Suppressor macrophage (primary cell): ENCODE measurements at regions not wholly inside any gene's neighbourhood (a gene's known extent, or its start where the extent isn't known, plus 50 kb on each side); places are given as distances from the start of the nearest gene placed in this dataset.
"Not testable (repeated sequence)": the region's sequence is repeated elsewhere in the genome, so short reads cannot be mapped to it uniquely, and the experiment has no call there.

Source experiments
- DNase-seq, 4 experiments: peaks; one replicate each; pipeline ENCODE4 v3.0.0-alpha.2; 2020 to 2022

- no peak for DNase-seq
Measured at GRCh38 chr3:130800829-130801228, 54.2 kb upstream of the PIK3R4 start.

DNA sequence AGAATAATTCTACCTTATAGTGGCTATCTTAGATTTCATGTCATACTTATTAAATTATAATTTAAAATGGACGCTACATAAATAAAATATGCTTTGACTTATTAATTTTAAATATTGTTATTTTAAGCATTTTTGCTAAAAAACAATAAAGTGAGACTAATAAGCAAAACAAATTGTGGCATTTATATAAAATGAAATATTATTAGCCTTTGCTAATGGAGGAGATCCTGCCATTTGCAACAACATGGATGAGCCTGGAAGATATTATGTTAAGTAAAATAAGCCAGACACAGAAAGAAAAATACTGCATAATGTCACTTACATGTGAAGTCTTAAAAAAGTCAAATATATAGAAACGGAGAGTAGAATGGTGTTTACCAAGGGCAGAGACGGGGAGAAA is 54.8 kb upstream of the PIK3R4 start:
- DNase-seq = no peak

DNA sequence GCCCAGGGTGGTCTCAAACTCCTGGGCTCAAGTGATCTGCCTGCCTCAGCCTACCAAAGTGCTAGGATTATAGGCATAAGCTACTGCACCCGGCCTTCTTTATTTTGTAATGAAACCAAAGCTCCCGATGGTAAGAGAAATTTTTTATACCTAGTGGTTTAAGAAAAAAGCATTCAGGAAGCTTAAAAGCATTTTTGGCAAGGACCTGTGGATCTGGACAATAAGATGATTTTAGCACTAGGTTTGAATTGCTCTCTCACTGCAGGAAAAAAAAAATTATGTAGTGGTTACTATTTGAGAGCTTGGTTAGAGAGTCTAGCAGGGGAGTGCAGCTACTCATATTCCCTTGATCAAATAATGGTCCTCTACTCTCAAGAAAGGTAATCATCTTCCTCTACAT is 64.9 kb upstream of the PIK3R4 start:
- DNase-seq = no peak

DNA sequence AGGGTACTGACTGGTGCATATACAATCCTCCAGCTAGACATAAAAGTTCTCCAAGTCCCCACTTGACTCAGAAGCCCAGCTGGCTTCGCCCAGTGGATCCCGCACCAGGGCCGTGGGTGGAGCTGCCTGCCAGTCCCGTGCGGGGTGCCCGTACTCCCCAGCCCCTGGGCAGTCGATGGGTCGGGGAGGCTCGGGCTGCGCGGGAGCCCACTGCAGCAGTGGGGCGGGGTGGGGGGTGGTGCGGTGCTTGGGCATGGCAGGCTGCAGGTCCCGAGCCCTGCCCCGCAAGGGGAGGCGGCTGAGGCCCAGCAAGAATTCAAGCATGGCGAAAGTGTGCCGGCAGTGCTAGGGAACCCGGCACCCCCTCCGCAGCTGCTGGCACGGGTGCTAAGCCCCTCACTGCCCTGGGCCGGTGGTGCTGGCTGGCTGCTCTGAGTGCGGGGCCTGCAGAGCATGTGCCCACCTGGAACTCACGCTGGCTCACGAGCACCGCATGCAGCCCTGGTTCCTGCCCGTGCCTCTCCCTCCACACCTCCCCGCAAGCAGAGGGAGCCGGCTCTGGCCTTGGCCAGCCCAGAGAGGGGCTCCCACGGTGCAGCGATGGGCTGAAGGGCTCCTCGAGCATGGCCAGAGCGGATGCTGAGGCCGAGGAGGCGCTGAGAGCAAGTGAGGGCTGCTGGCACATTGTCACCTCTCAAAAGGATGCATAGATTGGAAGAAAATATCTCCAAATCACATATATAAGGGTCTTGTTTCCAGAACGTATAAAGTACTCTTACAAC is 68.3 kb upstream of the PIK3R4 start:
- no peak for DNase-seq

DNA sequence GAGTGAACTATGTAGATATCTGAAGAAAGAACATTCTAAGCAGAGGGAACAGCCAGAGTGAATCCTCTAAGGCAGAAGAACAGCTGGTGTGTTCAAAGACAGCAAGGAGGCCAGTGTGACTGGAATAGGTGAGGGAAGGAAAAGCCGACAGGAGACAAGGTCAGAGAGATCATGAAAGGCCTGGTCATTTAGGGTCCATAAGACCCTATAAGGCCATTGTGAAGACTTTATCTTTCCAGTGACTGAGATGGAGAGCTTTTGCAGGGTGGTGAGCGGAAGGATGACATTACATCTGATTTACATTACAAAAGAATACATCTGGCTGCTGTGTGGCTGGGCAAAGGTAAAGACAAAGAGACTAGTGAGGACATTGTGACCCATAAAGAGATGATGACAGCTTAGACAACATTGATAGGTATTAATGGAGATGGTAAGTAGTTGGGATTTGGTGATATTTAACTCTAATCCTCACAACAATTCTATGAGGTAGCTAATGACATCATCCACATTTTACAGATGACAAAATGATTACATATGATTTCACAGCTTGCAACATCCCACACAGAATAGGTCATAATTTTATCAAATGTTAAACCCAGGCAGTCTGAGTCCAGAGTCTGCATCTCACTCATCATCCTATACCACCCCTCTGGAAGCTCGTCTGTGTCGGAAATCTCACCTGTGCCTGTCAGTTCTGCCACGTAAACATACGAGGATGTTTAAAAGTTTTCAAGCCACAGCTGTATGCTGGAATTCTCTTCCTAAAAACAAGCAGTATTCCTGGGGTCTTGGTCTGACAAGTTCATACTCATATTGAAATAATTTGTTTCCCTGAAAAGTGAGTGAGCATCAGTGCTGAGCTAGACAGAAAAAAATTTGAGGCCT is 70.2 kb upstream of the PIK3R4 start:
- no peak for DNase-seq

DNA sequence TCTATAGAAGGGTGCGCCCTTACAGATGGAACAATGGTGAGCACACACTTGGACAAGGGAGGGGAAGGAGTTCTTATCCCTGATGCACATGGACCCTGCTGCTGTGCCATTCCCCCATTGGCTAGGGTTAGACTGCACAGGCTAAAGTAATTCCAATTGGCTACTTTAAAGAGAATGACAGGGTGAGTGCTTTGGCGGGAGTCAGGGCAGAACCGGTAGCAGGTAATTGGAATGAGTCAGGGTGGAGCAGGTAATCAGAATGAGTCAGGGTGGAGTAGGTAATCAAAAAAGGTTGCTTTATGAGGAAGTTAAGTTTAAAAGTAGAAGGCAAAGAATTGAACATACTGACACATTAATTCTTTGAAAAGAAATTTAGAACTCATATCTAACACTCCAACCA is 71.4 kb upstream of the PIK3R4 start:
- DNase-seq = not testable (repeated sequence)

DNA sequence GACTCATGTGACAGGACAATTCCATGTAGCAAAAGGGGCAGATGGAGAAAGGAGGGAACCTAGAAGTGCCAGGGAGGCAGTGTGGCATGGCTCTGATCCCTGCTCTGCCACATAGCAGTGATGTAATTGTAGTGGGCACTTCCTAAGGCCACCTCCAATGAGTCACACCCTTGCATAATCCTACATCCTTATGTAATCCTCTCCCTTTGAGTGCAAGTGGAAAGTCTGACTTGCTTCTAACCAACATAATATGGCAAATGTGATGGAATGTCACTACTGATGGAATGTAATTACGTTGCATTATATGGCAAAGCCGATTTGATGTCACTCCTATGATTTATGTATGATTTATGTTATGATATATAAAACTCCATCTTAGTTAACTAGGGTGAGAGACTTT is 72.9 kb upstream of the ATP2C1 start:
- peak; percentile 83 to 94 (median 90) for DNase-seq

- no peak for DNase-seq
Measured at GRCh38 chr3:130821806-130822205, 72.1 kb upstream of the ATP2C1 start.

GRCh38 chr3:130823241-130823884 is 70.5 kb upstream of the ATP2C1 start:
- DNase-seq = peak in 1 of 4 experiments; percentile 17

DNA sequence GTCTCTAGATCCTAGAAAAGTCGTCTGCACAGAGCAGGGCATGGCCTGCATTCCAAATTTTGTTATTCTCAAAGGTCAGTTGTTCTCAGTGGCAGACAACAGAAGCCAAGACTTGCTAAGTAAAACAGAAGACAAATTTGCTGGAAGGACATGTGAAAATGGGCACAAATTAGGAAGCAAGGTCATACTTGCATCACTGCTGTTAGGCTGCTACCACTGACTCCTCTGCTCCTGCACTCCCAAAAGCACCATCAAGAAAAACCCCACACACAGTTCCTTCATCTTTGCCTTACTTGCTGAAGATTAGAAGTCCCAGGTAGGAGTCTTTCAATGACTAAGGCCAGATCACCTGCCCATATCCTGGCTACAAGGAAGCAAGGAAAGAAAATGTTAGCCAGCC is 69.9 kb upstream of the ATP2C1 start:
- no peak for DNase-seq

- DNase-seq = no peak
Measured at GRCh38 chr3:130825762-130826299, 68.1 kb upstream of the ATP2C1 start.

DNA sequence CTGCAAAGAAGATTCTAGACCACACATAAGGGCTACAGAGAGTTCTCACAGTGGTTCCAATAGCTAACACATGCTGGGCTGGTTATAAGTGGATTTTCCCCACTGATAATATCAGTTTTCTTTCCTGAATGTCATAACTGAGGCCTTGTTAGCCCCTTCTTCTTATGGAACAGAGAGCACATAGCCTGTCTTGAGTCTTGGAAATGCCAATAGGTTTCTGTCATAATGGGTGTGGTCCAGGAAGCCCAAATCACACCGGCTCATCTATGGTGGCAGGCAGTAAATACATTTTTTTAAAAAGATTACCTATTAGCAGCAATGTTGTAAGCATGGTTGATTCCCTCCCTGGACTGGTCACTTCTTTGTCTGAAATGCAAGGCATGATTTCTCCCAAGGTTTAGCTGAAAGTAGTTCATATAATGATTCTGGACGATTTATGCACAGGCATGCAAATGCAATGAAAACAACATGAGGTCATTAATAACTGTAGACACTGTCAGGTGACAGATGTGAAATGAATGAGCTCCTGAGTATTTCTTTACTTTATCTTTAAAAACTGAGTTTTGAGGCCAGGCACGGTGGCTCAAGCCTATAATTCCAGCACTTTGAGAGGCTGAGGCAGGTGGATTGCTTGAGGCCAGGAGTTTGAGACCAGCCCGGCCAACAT is 67.2 kb upstream of the ATP2C1 start:
- no peak for DNase-seq

DNA sequence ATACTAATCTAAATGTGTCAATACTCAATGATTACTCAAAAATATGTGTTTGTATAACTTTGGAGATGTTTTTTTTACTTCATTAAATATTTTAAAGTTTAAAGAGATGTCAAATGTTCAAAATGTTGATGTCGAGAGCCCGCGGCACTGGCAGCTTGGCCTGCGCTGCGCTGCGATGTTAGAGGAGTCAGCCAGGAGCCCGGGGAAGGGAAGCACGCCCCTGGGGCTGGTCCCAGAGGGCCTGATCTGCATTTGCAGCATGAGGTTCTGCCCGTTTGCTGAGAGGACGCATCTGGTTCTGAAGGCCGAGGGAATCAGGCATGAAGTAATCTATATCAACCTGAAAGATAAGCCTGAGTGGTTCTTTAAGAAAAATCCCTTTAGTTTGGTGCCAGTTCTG is 66.4 kb upstream of the ATP2C1 start:
- no peak for DNase-seq

- no peak for DNase-seq
Measured at GRCh38 chr3:130828948-130829947, 64.6 kb upstream of the ATP2C1 start.

DNA sequence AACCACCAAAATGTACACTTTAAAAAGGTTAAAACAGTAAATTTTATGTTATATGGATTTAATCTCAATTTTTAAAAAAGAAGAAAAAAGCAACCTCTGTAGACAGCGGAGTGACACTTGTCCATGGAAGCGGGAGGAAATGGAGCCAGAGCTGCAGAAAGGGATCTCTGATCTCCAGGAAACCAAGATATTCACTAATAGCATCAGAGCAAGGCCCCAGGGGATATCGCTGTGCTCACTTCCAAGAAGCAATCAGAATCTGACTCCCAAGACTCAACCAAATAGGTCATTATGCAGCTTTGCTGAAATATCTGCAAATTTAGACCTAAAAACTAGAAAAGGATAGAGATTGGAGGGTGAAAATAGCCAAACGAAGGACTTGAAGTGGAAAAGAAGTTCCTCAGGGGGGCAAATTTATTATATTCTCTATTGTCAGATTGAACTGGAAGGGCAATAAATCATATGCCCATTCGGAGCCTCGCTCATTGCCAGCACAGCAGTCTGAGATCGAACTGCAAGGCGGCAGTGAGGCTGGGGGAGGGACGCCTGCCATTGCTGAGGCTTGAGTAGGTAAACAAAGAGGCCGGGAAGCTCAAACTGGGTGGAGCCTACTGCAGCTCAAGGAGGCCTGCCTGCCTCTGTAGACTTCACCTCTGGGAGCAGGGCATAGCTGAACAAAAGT is 62.0 kb upstream of the ATP2C1 start:
- no peak for DNase-seq

DNA sequence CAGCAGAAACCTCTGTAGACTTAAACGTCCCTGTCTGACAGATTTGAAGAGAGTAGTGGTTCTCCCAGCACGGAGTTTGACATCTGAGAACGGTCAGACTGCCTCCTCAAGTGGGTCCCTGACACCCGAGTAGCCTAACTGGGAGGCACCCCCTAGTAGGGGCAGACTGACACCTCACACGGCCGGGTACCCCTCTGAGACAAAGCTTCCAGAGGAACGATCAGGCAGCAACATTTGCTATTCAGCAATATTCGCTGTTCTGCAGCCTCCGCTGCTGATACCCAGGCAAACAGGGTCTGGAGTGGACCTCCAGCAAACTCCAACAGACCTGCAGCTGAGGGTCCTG is 61.5 kb upstream of the ATP2C1 start:
- not testable (repeated sequence) for DNase-seq

DNA sequence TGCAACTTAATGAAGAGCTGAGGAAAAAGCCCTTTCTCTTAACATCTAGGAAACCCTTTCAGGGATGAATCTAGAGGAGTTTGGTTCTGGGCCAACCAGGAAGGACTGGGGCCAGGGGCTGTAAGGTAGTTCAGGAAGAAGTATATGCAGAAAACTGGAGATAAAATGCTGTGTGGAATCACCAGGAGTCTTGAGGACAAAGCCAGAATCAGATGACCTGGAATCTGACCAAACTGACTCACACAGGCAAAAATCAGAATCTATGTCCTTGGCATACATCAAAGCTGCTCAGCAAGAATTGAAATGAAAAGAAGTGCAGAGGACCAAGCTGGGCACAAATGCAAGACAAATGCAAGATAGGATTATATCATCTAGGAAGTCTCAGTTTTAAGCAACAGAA is 59.4 kb upstream of the ATP2C1 start:
- DNase-seq = no peak

GRCh38 chr3:130835483-130835882 is 58.4 kb upstream of the ATP2C1 start:
- DNase-seq = no peak

DNA sequence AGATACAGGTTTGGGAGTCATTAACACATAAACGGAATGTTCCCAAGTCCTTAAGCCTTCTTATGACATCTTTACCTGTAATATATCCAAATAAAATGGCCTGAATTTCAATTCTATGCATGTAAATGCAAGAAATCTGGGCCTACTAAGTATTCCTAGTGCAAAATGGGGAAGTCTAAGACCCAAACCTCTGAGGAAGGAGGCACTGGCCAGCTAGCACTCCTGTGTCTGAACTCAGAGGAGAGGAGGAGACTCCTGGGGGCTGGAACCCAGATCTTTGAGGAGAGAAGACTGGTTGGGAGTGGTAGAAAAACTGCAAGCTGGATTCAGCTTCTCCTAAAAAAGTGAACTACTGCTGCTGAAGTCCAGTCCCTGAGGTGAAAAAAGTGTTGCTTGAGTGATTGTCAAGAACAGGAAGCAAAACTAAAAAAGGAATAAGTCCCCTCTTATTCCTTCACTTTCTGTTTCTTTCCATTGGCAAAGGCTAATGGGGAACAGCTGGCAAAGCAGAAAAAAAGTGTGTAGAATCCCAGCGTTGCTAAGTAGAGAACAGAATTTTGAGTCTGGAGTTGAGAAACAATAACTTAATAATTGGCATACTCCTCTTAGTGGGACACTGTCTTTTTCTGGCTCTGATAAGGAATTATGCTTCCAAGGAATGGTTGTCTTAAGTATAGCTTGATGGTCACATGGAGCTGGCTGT is 54.8 kb upstream of the ATP2C1 start:
- DNase-seq = peak; percentile 11 to 71 (median 51)

GRCh38 chr3:130839813-130840212 is 54.1 kb upstream of the ATP2C1 start:
- DNase-seq = no peak
